NT2/D1 (cell line): ENCODE measurements at regions not wholly inside any gene's neighbourhood (a gene's known extent, or its start where the extent isn't known, plus 50 kb on each side); places are given as distances from the start of the nearest gene placed in this dataset.
A peak's percentile ranks its signal among the peaks of the same experiment; 100 is the strongest.

Experiments
- DNase-seq: peaks from one replicate; pipeline ENCODE4 v3.0.0-alpha.2; 2011; ENCODE audit warnings: low read depth, low spot score
- H3K27me3 ChIP-seq: 2 replicates; pipeline ENCODE4 v1.6.0; 2011; ENCODE audit warnings: mild to moderate bottlenecking; ENCODE audit not compliant: insufficient read length, insufficient read depth
- H3K36me3 ChIP-seq: 2 replicates; pipeline ENCODE4 v1.6.1; 2011; ENCODE audit warnings: mild to moderate bottlenecking, low read length, mixed read lengths; ENCODE audit not compliant: insufficient read depth, insufficient read length
- H3K4me1 ChIP-seq: 2 replicates; pipeline ENCODE4 v1.5.1; 2011; ENCODE audit not compliant: insufficient read depth, insufficient read length
- H3K4me3 ChIP-seq: 2 replicates; pipeline ENCODE4 v1.5.1; 2011; ENCODE audit warnings: low read depth; ENCODE audit not compliant: insufficient read length
- H3K9ac ChIP-seq: 2 replicates; pipeline ENCODE4 v1.6.0; 2011; ENCODE audit warnings: low read depth; ENCODE audit not compliant: insufficient read length
- H3K9me3 ChIP-seq: 2 replicates; pipeline ENCODE4 v1.5.1; 2011; ENCODE audit warnings: mild to moderate bottlenecking, low read length; ENCODE audit not compliant: insufficient read depth
- SUZ12 ChIP-seq: IDR thresholded peaks from 2 replicates; pipeline ENCODE4 v1.6.1; 2011; ENCODE audit not compliant: insufficient read length, insufficient read depth; ENCODE audit errors: extremely low read depth
- YY1 ChIP-seq: IDR thresholded peaks from 2 replicates; pipeline ENCODE4 v1.6.1; 2011; ENCODE audit not compliant: insufficient read length, insufficient read depth
- ZNF274 ChIP-seq: IDR thresholded peaks from 2 replicates; pipeline ENCODE4 v1.6.1; 2011; ENCODE audit warnings: mild to moderate bottlenecking, low read depth, low read length

GRCh38 chr2:181255651-181256050 is 201.5 kb upstream of the ITGA4 start:
- no peaks in the 10 kb centered on the region for H3K4me1 ChIP-seq
- no peaks in the 10 kb centered on the region for H3K36me3 ChIP-seq
- no peak overlapping the region for H3K9ac ChIP-seq
- H3K9me3 ChIP-seq = no peaks in the 10 kb centered on the region
- no peak for DNase-seq
- no peak overlapping the region for H3K4me3 ChIP-seq
- TF ChIP-seq ZNF274 (no peak), YY1 (no peak), SUZ12 (no peak)
- H3K27me3 ChIP-seq = no peaks in the 10 kb centered on the region

GRCh38 chr2:181258720-181259119 is 198.5 kb upstream of the ITGA4 start:
- Histone ChIP-seq H3K4me1 (no peaks in the 10 kb centered on the region), H3K9me3 (no peaks in the 10 kb centered on the region), H3K36me3 (no peaks in the 10 kb centered on the region), H3K27me3 (no peaks in the 10 kb centered on the region), H3K9ac (no peak overlapping the region), H3K4me3 (no peak overlapping the region)
- DNase-seq = no peak
- no peak for TF ChIP-seq SUZ12
- TF ChIP-seq YY1 = no peak
- TF ChIP-seq ZNF274 = no peak

GRCh38 chr2:181262782-181263181 is 194.4 kb upstream of the ITGA4 start:
- no peaks in the 10 kb centered on the region for H3K9me3 ChIP-seq
- H3K4me3 ChIP-seq = no peak overlapping the region
- no peaks in the 10 kb centered on the region for H3K4me1 ChIP-seq
- no peak for TF ChIP-seq ZNF274
- no peak for TF ChIP-seq YY1
- no peak for TF ChIP-seq SUZ12
- no peaks in the 10 kb centered on the region for H3K36me3 ChIP-seq
- DNase-seq = no peak
- no peak overlapping the region for H3K9ac ChIP-seq
- H3K27me3 ChIP-seq = no peaks in the 10 kb centered on the region

- H3K27me3 ChIP-seq = no peaks in the 10 kb centered on the region
- no peaks in the 10 kb centered on the region for H3K4me1 ChIP-seq
- H3K4me3 ChIP-seq = no peak overlapping the region
- no peak for TF ChIP-seq ZNF274
- TF ChIP-seq SUZ12 = no peak
- no peak for TF ChIP-seq YY1
- peak; percentile 5 for DNase-seq
- H3K9ac ChIP-seq = no peak overlapping the region
- no peaks in the 10 kb centered on the region for H3K9me3 ChIP-seq
- H3K36me3 ChIP-seq = no peaks in the 10 kb centered on the region
Measured at GRCh38 chr2:181264001-181264400, 193.2 kb upstream of the ITGA4 start.

GRCh38 chr2:181264441-181264840 is 192.7 kb upstream of the ITGA4 start:
- TF ChIP-seq ZNF274 (no peak), YY1 (no peak), SUZ12 (no peak)
- no peak overlapping the region for H3K4me3 ChIP-seq
- no peak overlapping the region for H3K9ac ChIP-seq
- no peak for DNase-seq
- no peaks in the 10 kb centered on the region for H3K4me1 ChIP-seq
- H3K27me3 ChIP-seq = no peaks in the 10 kb centered on the region
- no peaks in the 10 kb centered on the region for H3K9me3 ChIP-seq
- H3K36me3 ChIP-seq = no peaks in the 10 kb centered on the region

GRCh38 chr2:181266614-181267013 is 190.6 kb upstream of the ITGA4 start:
- no peaks in the 10 kb centered on the region for H3K27me3 ChIP-seq
- H3K36me3 ChIP-seq = no peaks in the 10 kb centered on the region
- no peak for TF ChIP-seq SUZ12
- TF ChIP-seq ZNF274 = no peak
- no peak for TF ChIP-seq YY1
- H3K4me1 ChIP-seq = no peaks in the 10 kb centered on the region
- H3K9ac ChIP-seq = no peak overlapping the region
- no peak for DNase-seq
- no peak overlapping the region for H3K4me3 ChIP-seq
- H3K9me3 ChIP-seq = no peaks in the 10 kb centered on the region

GRCh38 chr2:181268174-181268867 is 188.9 kb upstream of the ITGA4 start:
- TF ChIP-seq SUZ12 (no peak), YY1 (no peak), ZNF274 (no peak)
- Histone ChIP-seq H3K36me3 (no peaks in the 10 kb centered on the region), H3K9ac (no peak overlapping the region), H3K4me3 (no peak overlapping the region), H3K9me3 (no peaks in the 10 kb centered on the region), H3K4me1 (no peaks in the 10 kb centered on the region), H3K27me3 (no peaks in the 10 kb centered on the region)
- DNase-seq = no peak
